Testis (tissue), 2 donors: ENCODE measurements at regions not wholly inside any gene's neighbourhood (a gene's known extent, or its start where the extent isn't known, plus 50 kb on each side); places are given as distances from the start of the nearest gene placed in this dataset.

Experiments
- DNase-seq: peaks from one replicate; pipeline ENCODE4 v3.0.0-alpha.2; 2019
- H3K27ac ChIP-seq, 2 donors: fragments of 200-600 bp; sonication (generic); one replicate each; pipeline ENCODE4 v1.5.1; 2019
- H3K27me3 ChIP-seq: fragments of 200-600 bp; sonication (generic); one replicate; pipeline ENCODE4 v1.5.1; 2019
- H3K36me3 ChIP-seq: fragments of 200-600 bp; sonication (generic); one replicate; pipeline ENCODE4 v1.5.1; 2017; ENCODE audit warnings: low read depth; ENCODE audit errors: missing control alignments
- H3K4me1 ChIP-seq: fragments of 200-600 bp; sonication (generic); one replicate; pipeline ENCODE4 v1.5.1; 2019
- H3K4me3 ChIP-seq, 2 donors: fragments of 200-600 bp; sonication (generic); one replicate each; pipeline ENCODE4 v1.5.1; 2017 to 2019
- H3K9me3 ChIP-seq: fragments of 200-600 bp; sonication (generic); one replicate; pipeline ENCODE4 v1.5.1; 2017
- POLR2A ChIP-seq: fragments of 450-650 bp; IDR thresholded peaks from one replicate; pipeline ENCODE4 v1.6.1; 2017; ENCODE audit warnings: antibody characterized with exemption, mild to moderate bottlenecking, moderate library complexity
- WGBS, 2 donors: methylation state at CpG; one replicate each; pipeline ENCODE4 v1.1.5; 2018; 5-methylcytosine and 5-hydroxymethylcytosine counted together
- intact Hi-C: fragments of 100-400 bp; cut with DNase I; formaldehyde crosslinking; loops from one replicate; pipeline ENCODE4 v1.15.1; 2023; ENCODE audit warnings: low total_unique reads
- TF ChIP-seq, protein P1 (sequence below), 3 experiments: fragments of 450-650 bp in 2 of 3; fragments of 200-600 bp in 1 of 3; sonication (generic) in 1 of 3; IDR thresholded peaks; one replicate each; pipeline ENCODE4 v1.5.1; 2016 to 2019; ENCODE audit warnings: antibody characterized with exemption in 3 of 3, mild to moderate bottlenecking in 2 of 3, moderate library complexity in 1 of 3

DNA sequence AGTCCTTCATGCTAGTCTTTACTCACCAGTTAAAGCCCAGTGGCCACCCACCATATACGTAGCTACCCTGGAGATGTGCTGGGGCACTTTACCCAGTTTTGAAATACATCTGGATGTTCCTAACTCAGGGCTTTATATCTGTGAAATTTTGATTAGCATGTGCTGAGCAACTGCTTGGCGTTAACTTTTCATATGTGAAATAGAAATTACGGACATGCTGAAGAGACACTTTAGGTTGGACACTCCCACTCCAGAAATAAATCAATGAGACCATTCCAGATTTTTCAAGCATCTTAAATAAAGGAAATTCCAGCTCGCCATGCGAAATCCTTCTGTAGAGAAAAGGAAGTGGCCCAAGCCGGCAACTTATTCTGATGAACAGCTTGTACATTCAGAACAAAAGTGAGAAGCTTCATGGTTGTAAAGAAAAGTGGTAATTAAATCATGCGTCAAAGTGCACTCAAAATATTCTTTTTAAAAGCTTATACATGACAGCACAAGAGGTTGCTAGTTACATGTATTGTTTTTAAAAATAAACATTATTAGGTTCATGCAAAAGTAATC is 153.5 kb upstream of the ITGB1 start:
- no peaks in the 10 kb centered on the region for H3K36me3 ChIP-seq
- no peak overlapping the region for H3K27ac ChIP-seq
- intact Hi-C loops, result no loop called here
- WGBS, 2 donors, result 86 to 92% methylated on average over 7 of the region's 7 CpGs
- TF ChIP-seq, protein P1, sequence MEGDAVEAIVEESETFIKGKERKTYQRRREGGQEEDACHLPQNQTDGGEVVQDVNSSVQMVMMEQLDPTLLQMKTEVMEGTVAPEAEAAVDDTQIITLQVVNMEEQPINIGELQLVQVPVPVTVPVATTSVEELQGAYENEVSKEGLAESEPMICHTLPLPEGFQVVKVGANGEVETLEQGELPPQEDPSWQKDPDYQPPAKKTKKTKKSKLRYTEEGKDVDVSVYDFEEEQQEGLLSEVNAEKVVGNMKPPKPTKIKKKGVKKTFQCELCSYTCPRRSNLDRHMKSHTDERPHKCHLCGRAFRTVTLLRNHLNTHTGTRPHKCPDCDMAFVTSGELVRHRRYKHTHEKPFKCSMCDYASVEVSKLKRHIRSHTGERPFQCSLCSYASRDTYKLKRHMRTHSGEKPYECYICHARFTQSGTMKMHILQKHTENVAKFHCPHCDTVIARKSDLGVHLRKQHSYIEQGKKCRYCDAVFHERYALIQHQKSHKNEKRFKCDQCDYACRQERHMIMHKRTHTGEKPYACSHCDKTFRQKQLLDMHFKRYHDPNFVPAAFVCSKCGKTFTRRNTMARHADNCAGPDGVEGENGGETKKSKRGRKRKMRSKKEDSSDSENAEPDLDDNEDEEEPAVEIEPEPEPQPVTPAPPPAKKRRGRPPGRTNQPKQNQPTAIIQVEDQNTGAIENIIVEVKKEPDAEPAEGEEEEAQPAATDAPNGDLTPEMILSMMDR (IDR thresholded peaks at IDR 0.05), result no peak
- no peak for TF ChIP-seq POLR2A
- no peaks in the 10 kb centered on the region for H3K9me3 ChIP-seq
- no peak overlapping the region for H3K4me3 ChIP-seq
- DNase-seq, result no peak
- H3K27me3 ChIP-seq, result no peaks in the 10 kb centered on the region
- H3K4me1 ChIP-seq, result peaks cover 15% of the 10 kb centered on the region

- Histone ChIP-seq H3K4me3 (no peak overlapping the region), H3K27me3 (no peaks in the 10 kb centered on the region), H3K27ac (no peak overlapping the region), H3K9me3 (no peaks in the 10 kb centered on the region), H3K36me3 (no peaks in the 10 kb centered on the region), H3K4me1 (peaks cover 15% of the 10 kb centered on the region)
- 83 to 92% methylated on average over 7 of the region's 7 CpGs for WGBS, 2 donors
- DNase-seq, result no peak
- no peak for TF ChIP-seq POLR2A
- TF ChIP-seq, protein P1 (IDR thresholded peaks at IDR 0.05), result no peak
- intact Hi-C loops, result no loop called here
These were observed 151.9 kb upstream of the ITGB1 start for GRCh38 chr10:33109788-33110469.

DNA sequence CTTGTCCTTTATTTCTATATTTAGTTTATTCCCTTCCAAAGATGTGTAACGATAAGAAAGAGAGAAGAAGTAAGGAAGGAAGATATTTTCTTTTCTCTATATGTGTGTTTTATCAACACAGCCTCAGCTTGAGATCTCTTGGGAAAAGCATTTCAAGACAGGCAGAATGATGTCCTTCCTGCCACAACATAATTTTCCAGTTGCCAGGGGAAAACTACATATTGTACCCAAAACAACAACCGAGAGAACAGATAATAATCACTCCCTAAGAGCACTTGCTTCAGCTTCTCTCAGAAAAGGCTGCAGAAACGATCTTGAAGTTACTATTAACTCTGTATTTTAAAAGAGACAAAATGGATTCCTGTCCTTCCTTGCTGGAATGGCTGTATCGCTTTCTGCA is 151.4 kb upstream of the ITGB1 start:
- Histone ChIP-seq H3K4me3 (no peak overlapping the region), H3K9me3 (no peaks in the 10 kb centered on the region), H3K27ac (no peak overlapping the region), H3K36me3 (no peaks in the 10 kb centered on the region), H3K27me3 (no peaks in the 10 kb centered on the region), H3K4me1 (peaks cover 15% of the 10 kb centered on the region)
- TF ChIP-seq, protein P1 (IDR thresholded peaks at IDR 0.05), result no peak
- no peak for TF ChIP-seq POLR2A
- no peak for DNase-seq
- intact Hi-C loops, result no loop called here
- WGBS, 2 donors, result 48 to 52% methylated on average over 4 of the region's 4 CpGs

GRCh38 chr10:33107953-33108352 is 149.9 kb upstream of the ITGB1 start:
- peaks cover 2% of the 10 kb centered on the region for H3K4me1 ChIP-seq
- no peak for DNase-seq
- no peak overlapping the region for H3K27ac ChIP-seq
- H3K27me3 ChIP-seq, result no peaks in the 10 kb centered on the region
- no peak for TF ChIP-seq POLR2A
- TF ChIP-seq, protein P1 (IDR thresholded peaks at IDR 0.05), result no peak
- no peaks in the 10 kb centered on the region for H3K9me3 ChIP-seq
- no peaks in the 10 kb centered on the region for H3K36me3 ChIP-seq
- no peak overlapping the region for H3K4me3 ChIP-seq
- WGBS, 2 donors, result 84 to 87% methylated on average over 4 of the region's 4 CpGs
- intact Hi-C loops, result no loop called here

GRCh38 chr10:33106767-33107166 is 148.7 kb upstream of the ITGB1 start:
- no peak overlapping the region for H3K27ac ChIP-seq
- DNase-seq, result no peak
- no peak for TF ChIP-seq POLR2A
- TF ChIP-seq, protein P1 (IDR thresholded peaks at IDR 0.05), result no peak
- H3K4me1 ChIP-seq, result no peaks in the 10 kb centered on the region
- WGBS, 2 donors, result 87 to 91% methylated on average over 5 to 10 of the region's 10 CpGs
- no peaks in the 10 kb centered on the region for H3K36me3 ChIP-seq
- H3K27me3 ChIP-seq, result no peaks in the 10 kb centered on the region
- intact Hi-C loops, result no loop called here
- no peaks in the 10 kb centered on the region for H3K9me3 ChIP-seq
- H3K4me3 ChIP-seq, result no peak overlapping the region
